ENCODE measurements at regions not wholly inside any gene's neighbourhood (a gene's known extent, or its start where the extent isn't known, plus 50 kb on each side); places are given as distances from the start of the nearest gene placed in this dataset.

DNA sequence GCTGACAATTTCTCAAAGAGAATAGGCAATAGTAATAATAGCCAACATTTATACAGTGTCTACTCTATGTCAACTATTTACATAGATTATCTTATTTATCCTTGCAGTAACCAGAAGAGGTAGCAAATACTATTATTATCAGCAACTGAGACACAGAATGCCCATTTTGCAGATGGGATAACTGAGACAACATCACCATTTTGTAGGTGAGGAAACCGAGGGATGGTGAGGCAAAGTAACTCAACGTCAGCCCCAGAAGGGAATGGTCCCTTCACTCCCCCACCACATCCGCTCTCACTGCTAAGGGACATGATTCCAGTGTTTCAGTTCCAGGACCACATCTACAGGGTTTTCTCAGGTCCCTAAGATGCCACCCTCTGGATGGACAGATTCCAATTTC, 261.2 kb upstream of the NEBL start:
- TF ChIP-seq POLR2AphosphoS5 (IDR thresholded peaks at IDR 0.05; ENCODE audit: low read depth, low read length) = no peak
- TF ChIP-seq RXRA (IDR thresholded peaks at IDR 0.05; ENCODE audit: insufficient read depth, low read depth, low read length) = no peak
- CTCF ChIA-PET (ENCODE audit: partially characterized antibody) = no interaction called here
- POLR2A ChIA-PET (ENCODE audit: partially characterized antibody) = interaction anchor here (1.2 kb wide), 1 partner anchor 14 kb away, joined by 5 read pairs; no protein-coding TSS in a partner anchor
- no peak overlapping the region for H2BK15ac ChIP-seq (ENCODE audit: low read length)
- H2BK20ac ChIP-seq (ENCODE audit: low read length) = no peak overlapping the region
- peaks cover 0 to 13% (median 4%) of the 10 kb centered on the region in 4 experiments; a peak in 3 of 8 replicates for H3K36me3 ChIP-seq (ENCODE audit: control insufficient read depth in 2 of 4, insufficient read depth in 4 of 4, low read length in 3 of 4)
- no peaks in the 10 kb centered on the region for H3K23me2 ChIP-seq (ENCODE audit: low read depth, low read length)
- no peak for FAIRE-seq
- no peak overlapping the region for H3K23ac ChIP-seq (ENCODE audit: insufficient read length)
- H3K4ac ChIP-seq (replicated peaks; ENCODE audit: insufficient read length, low read depth, low read length) = no peak overlapping the region
- H3K9ac ChIP-seq (replicated peaks in 1 of 4; ENCODE audit: extremely low read depth in 1 of 4, low read depth in 3 of 4, low read length in 3 of 4) = no peak overlapping the region
- H3K9me3 ChIP-seq (ENCODE audit: insufficient read depth in 2 of 2, low read depth in 1 of 2, low read length in 1 of 2) = peaks cover 9 to 14% of the 10 kb centered on the region in 2 experiments; a peak in 3 of 4 replicates
- H4K20me1 ChIP-seq (replicated peaks in 1 of 2; ENCODE audit: control insufficient read depth in 1 of 2, insufficient read depth in 2 of 2, low read length in 2 of 2) = no peaks in the 10 kb centered on the region
- H3K4me3 ChIP-seq (ENCODE audit: extremely low read depth in 1 of 4, insufficient read depth in 2 of 4, low read depth in 3 of 4, low read length in 4 of 4) = no peak overlapping the region
- H3K4me2 ChIP-seq (ENCODE audit: insufficient read depth in 1 of 2, low read depth in 2 of 2, low read length in 2 of 2) = no peak overlapping the region
- no peak overlapping the region for H2BK5ac ChIP-seq (ENCODE audit: low read depth, low read length)
- H3K79me1 ChIP-seq (ENCODE audit: low read depth, low read length) = no peaks in the 10 kb centered on the region
- no peak overlapping the region for H2BK120ac ChIP-seq (replicated peaks; ENCODE audit: low read depth, low read length)
- H3K27me3 ChIP-seq (replicated peaks in 1 of 4; ENCODE audit: control insufficient read depth in 3 of 4, extremely low read depth in 1 of 4, insufficient read depth in 3 of 4, low read length in 3 of 4) = no peaks in the 10 kb centered on the region
- H2AK5ac ChIP-seq (ENCODE audit: low read depth, low read length) = no peak overlapping the region; the same call in 1 of the 2 replicates
- no peak overlapping the region for H3K18ac ChIP-seq (ENCODE audit: extremely low read depth, low read length)
- no peak overlapping the region for H4K5ac ChIP-seq (ENCODE audit: insufficient read length, low read depth, low read length)
- H3K14ac ChIP-seq (ENCODE audit: insufficient read length) = no peak overlapping the region
- DNase-seq (ENCODE audit: low read depth in 1 of 2, low spot score in 2 of 2) = no peak
- no peak overlapping the region for H4K91ac ChIP-seq (replicated peaks; ENCODE audit: insufficient read length, low read length)
- no peaks in the 10 kb centered on the region for H3K79me2 ChIP-seq (ENCODE audit: control insufficient read depth in 1 of 2, insufficient read depth in 2 of 2, low read length in 2 of 2)
- peaks cover 0 to 3% (median 3%) of the 10 kb centered on the region in 4 experiments; a peak in 2 of 7 replicates for H3K4me1 ChIP-seq (replicated peaks in 1 of 4; ENCODE audit: control insufficient read depth in 3 of 4, insufficient read depth in 4 of 4, low read length in 3 of 4)
- no peak overlapping the region for H3K56ac ChIP-seq (replicated peaks; ENCODE audit: insufficient read length, low read depth, low read length)
- H4K8ac ChIP-seq (ENCODE audit: extremely low read depth, insufficient read depth, low read length) = no peak overlapping the region
- 96% methylated on average over 3 of the region's 3 CpGs; no CpG with 5 or more reads in 1 of the 2 experiments for WGBS, 2 experiments (ENCODE audit: extremely low coverage in 1 of 2, insufficient coverage in 1 of 2, insufficient read length in 1 of 2, insufficient replicate concordance in 2 of 2, low coverage in 1 of 2, low lambda C conversion rate in 2 of 2, missing lambda C conversion rate in 1 of 2)
- no peak overlapping the region for H3K27ac ChIP-seq (ENCODE audit: low read depth, low read length)
- no peak overlapping the region for H2AFZ ChIP-seq (ENCODE audit: low read length)
- peak overlapping the region; percentile 75 for H2BK12ac ChIP-seq (ENCODE audit: low read depth, low read length)
